Lower leg skin (tissue), 4 donors: ENCODE measurements at regions not wholly inside any gene's neighbourhood (a gene's known extent, or its start where the extent isn't known, plus 50 kb on each side); places are given as distances from the start of the nearest gene placed in this dataset.
"Not testable (repeated sequence)": the region's sequence is repeated elsewhere in the genome, so short reads cannot be mapped to it uniquely, and the experiment has no call there.

ENCODE experiments used
- DNase-seq, 2 donors: peaks; one replicate each; pipeline ENCODE4 v3.0.0-alpha.2; 2019; ENCODE audit warnings: low spot score in 2 of 2
- H3K4me3 ChIP-seq: fragments of 200-600 bp; sonication (generic); 2 replicates; pipeline ENCODE4 v1.5.1; 2017; ENCODE audit warnings: mild to moderate bottlenecking, low read depth; ENCODE audit not compliant: poor library complexity, severe bottlenecking
- POLR2A ChIP-seq, 2 donors: fragments of 450-650 bp; IDR thresholded peaks; one replicate each; pipeline ENCODE4 v1.6.1; 2016 to 2017; ENCODE audit warnings: antibody characterized with exemption in 2 of 2, mild to moderate bottlenecking in 1 of 2, moderate library complexity in 1 of 2
- WGBS, 2 donors: methylation state at CpG; one replicate each; pipeline ENCODE4 v1.1.5; 2018; 5-methylcytosine and 5-hydroxymethylcytosine counted together
- intact Hi-C: fragments of 100-400 bp; cut with DNase I; formaldehyde crosslinking; loops from one replicate; pipeline ENCODE4 v1.15.0; 2023; ENCODE audit warnings: low total_unique reads
- TF ChIP-seq, protein P1 (sequence below), 3 donors: fragments of 450-650 bp; IDR thresholded peaks; one replicate each; pipeline ENCODE4 v1.5.1; 2016; ENCODE audit warnings: antibody characterized with exemption in 3 of 3, mild to moderate bottlenecking in 3 of 3, moderate library complexity in 2 of 3

DNA sequence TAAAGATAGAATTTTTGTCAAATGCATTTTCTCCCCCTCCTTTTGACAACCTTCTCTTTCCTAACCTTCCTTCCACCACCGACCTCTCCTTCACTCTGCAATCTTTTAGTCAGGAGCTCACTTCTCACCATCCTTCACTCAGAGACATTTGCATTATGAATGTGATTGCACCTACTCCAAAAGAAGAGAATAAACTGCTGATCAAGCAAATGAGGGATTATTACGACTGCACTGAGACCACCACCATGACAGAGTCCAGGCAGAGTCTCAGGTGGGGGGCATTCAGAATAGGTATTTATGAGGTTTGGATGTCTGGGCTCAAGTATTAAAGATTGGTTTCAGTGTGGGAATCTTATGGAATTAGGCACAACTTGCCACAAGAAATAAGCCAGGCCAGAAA lies 483.9 kb downstream of the PTH2R start:
- H3K4me3 ChIP-seq: no peak overlapping the region
- WGBS, 2 donors: 79 to 81% methylated on average over 2 of the region's 2 CpGs
- no peak for DNase-seq
- TF ChIP-seq, protein P1, sequence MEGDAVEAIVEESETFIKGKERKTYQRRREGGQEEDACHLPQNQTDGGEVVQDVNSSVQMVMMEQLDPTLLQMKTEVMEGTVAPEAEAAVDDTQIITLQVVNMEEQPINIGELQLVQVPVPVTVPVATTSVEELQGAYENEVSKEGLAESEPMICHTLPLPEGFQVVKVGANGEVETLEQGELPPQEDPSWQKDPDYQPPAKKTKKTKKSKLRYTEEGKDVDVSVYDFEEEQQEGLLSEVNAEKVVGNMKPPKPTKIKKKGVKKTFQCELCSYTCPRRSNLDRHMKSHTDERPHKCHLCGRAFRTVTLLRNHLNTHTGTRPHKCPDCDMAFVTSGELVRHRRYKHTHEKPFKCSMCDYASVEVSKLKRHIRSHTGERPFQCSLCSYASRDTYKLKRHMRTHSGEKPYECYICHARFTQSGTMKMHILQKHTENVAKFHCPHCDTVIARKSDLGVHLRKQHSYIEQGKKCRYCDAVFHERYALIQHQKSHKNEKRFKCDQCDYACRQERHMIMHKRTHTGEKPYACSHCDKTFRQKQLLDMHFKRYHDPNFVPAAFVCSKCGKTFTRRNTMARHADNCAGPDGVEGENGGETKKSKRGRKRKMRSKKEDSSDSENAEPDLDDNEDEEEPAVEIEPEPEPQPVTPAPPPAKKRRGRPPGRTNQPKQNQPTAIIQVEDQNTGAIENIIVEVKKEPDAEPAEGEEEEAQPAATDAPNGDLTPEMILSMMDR (IDR thresholded peaks at IDR 0.05): no peak
- TF ChIP-seq POLR2A (IDR thresholded peaks at IDR 0.05): no peak
- intact Hi-C loops: no loop called here

GRCh38 chr2:208892203-208892602 lies 485.6 kb downstream of the PTH2R start:
- intact Hi-C loops: no loop called here
- no peak overlapping the region for H3K4me3 ChIP-seq
- TF ChIP-seq, protein P1 (IDR thresholded peaks at IDR 0.05): no peak
- no peak for TF ChIP-seq POLR2A (IDR thresholded peaks at IDR 0.05)
- no peak for DNase-seq

DNA sequence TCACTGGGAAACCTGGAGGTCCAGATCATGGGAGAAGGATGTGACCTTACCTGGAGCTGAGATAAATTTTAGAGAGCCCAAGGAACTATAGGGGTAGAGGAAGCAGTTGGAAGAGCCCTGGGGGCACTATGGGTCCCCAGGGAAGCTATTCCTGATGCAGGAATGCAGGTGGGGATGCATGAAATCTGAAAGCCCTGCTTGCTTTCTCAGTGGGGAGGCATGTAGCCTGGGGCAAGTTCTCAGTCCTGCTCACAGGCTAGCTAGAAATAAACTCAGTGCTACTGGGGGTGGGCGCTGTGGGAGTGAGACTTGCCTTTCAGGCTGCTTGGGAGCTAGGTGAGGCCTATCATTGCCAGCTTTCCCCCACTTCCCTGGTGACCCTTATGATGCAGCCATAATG lies 499.7 kb downstream of the PTH2R start:
- no peak for DNase-seq
- intact Hi-C loops: no loop called here
- 90 to 96% methylated on average over 1 of the region's 1 CpG for WGBS, 2 donors
- TF ChIP-seq, protein P1 (IDR thresholded peaks at IDR 0.05): no peak
- TF ChIP-seq POLR2A (IDR thresholded peaks at IDR 0.05): no peak
- H3K4me3 ChIP-seq: no peak overlapping the region

DNA sequence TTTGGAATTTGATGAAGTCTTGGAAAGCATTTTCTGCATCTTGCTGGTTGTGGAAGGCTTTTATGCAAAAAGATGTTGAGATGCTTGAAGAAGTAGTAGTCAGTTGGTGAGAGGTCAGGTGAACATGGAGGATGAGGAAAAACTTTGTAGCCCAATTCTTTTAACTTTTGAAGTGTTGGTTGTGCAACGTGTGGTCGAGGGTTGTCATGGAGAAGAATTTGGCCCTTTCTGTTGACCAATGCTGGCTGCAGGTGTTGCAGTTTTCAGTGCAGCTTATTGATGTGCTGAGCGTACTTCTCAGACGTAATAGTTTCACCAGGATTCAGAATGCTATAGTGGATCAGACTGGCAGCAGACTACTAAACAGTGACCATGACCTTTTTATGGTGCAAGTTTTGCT lies 508.4 kb upstream of the MAP2 start:
- TF ChIP-seq, protein P1 (IDR thresholded peaks at IDR 0.05): no peak
- no peak for TF ChIP-seq POLR2A (IDR thresholded peaks at IDR 0.05)
- intact Hi-C loops: no loop called here
- no peak overlapping the region for H3K4me3 ChIP-seq
- no peak for DNase-seq
- WGBS, 2 donors: 85 to 91% methylated on average over 4 of the region's 4 CpGs

GRCh38 chr2:208916881-208917280 lies 507.0 kb upstream of the MAP2 start:
- intact Hi-C loops: no loop called here
- DNase-seq: no peak
- WGBS, 2 donors: 34 to 39% methylated on average over 2 of the region's 2 CpGs
- H3K4me3 ChIP-seq: no peak overlapping the region
- TF ChIP-seq, protein P1 (IDR thresholded peaks at IDR 0.05): no peak
- TF ChIP-seq POLR2A (IDR thresholded peaks at IDR 0.05): no peak

GRCh38 chr2:208921358-208921757 lies 502.5 kb upstream of the MAP2 start:
- 91 to 95% methylated on average over 1 of the region's 1 CpG for WGBS, 2 donors
- DNase-seq, intact Hi-C loops, H3K4me3 ChIP-seq: not testable (repeated sequence)
